GM12864 (cell line): ENCODE measurements at regions not wholly inside any gene's neighbourhood (a gene's known extent, or its start where the extent isn't known, plus 50 kb on each side); places are given as distances from the start of the nearest gene placed in this dataset.

ENCODE experiments used
- DNase-seq: peaks from one replicate; pipeline ENCODE4 v3.0.0-alpha.2; 2011; ENCODE audit warnings: low read depth
- H3K4me3 ChIP-seq: 2 replicates; pipeline ENCODE4 v1.5.1; 2011; ENCODE audit warnings: mild to moderate bottlenecking, low read depth, low read length, control low read depth
- CTCF ChIP-seq: IDR thresholded peaks from 2 replicates; pipeline ENCODE4 v1.5.1; 2011; ENCODE audit warnings: low read depth, mild to moderate bottlenecking, moderate library complexity, low read length, control low read depth, inconsistent platforms; ENCODE audit errors: missing control alignments

GRCh38 chr9:16105168-16106020, 552.6 kb downstream of the CCDC171 start:
- DNase-seq = no peak
- TF ChIP-seq CTCF = no peak
- no peak overlapping the region for H3K4me3 ChIP-seq

- no peak for DNase-seq
- H3K4me3 ChIP-seq = no peak overlapping the region
- no peak for TF ChIP-seq CTCF
These were observed 553.3 kb downstream of the CCDC171 start for GRCh38 chr9:16106021-16106571.

GRCh38 chr9:16112116-16112515, 559.3 kb downstream of the CCDC171 start:
- no peak for DNase-seq
- no peak overlapping the region for H3K4me3 ChIP-seq
- no peak for TF ChIP-seq CTCF

- no peak overlapping the region for H3K4me3 ChIP-seq
- TF ChIP-seq CTCF = no peak
- no peak for DNase-seq
These were observed 563.2 kb downstream of the CCDC171 start for GRCh38 chr9:16115994-16116393.

- no peak for DNase-seq
- TF ChIP-seq CTCF = no peak
- H3K4me3 ChIP-seq = no peak overlapping the region
These were observed 565.2 kb downstream of the CCDC171 start for GRCh38 chr9:16118043-16118442.

GRCh38 chr9:16119261-16120230, 566.7 kb downstream of the CCDC171 start:
- no peak for DNase-seq

More at GRCh38 chr9:16119261-16120230, 566.7 kb downstream of the CCDC171 start:
- no peak overlapping the region for H3K4me3 ChIP-seq
- no peak for TF ChIP-seq CTCF
